AG04449 (cell line): ENCODE measurements at regions not wholly inside any gene's neighbourhood (a gene's known extent, or its start where the extent isn't known, plus 50 kb on each side); places are given as distances from the start of the nearest gene placed in this dataset.

Source experiments
- CTCF ChIA-PET: fragments of 350-600 bp; formaldehyde crosslinking; extraction: SDS; loops from one replicate; lab custom pipeline; 2021; ENCODE audit warnings: antibody characterized with exemption; lab: Yijun Ruan, JAX
- POLR2A ChIA-PET: fragments of 400-600, 350-600 bp; formaldehyde crosslinking; extraction: SDS; loops from one replicate; lab custom pipeline; 2020; ENCODE audit warnings: antibody characterized with exemption, inconsistent platforms; lab: Yijun Ruan, JAX
- DNase-seq: peaks from one replicate; pipeline ENCODE4 v3.0.0-alpha.2; 2010; ENCODE audit warnings: low read depth, low spot score
- H3K4me3 ChIP-seq: 2 replicates; pipeline ENCODE4 v1.5.1; 2011; ENCODE audit warnings: low read depth, mild to moderate bottlenecking, control low read depth, low read length
- TF ChIP-seq, protein P1 (sequence below): IDR thresholded peaks from one replicate; pipeline ENCODE4 v1.5.1; 2011; ENCODE audit warnings: mild to moderate bottlenecking, moderate library complexity, low read length, control low read depth, inconsistent platforms; ENCODE audit not compliant: insufficient read depth; ENCODE audit errors: missing control alignments

DNA sequence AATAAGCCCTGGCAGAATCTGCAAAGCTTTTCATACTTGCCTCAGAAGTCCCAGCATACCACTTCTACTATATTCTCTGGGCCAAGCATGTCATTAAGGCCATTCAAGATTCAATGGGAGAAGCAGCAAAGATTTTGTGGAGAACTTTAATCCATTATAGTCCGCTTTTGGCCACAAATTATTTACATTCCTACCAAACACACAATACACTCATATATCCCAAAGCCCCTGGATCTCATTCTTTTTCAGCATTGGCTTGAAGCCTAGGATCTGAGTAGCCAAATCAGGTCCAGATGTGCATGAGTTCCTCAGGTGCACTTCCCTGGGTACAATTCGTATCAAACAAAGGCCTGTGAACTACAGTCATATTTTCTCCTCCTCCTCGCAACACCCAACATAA is 203.4 kb downstream of the NDFIP2 start:
- TF ChIP-seq, protein P1, sequence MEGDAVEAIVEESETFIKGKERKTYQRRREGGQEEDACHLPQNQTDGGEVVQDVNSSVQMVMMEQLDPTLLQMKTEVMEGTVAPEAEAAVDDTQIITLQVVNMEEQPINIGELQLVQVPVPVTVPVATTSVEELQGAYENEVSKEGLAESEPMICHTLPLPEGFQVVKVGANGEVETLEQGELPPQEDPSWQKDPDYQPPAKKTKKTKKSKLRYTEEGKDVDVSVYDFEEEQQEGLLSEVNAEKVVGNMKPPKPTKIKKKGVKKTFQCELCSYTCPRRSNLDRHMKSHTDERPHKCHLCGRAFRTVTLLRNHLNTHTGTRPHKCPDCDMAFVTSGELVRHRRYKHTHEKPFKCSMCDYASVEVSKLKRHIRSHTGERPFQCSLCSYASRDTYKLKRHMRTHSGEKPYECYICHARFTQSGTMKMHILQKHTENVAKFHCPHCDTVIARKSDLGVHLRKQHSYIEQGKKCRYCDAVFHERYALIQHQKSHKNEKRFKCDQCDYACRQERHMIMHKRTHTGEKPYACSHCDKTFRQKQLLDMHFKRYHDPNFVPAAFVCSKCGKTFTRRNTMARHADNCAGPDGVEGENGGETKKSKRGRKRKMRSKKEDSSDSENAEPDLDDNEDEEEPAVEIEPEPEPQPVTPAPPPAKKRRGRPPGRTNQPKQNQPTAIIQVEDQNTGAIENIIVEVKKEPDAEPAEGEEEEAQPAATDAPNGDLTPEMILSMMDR, result no peak
- CTCF ChIA-PET, result no interaction called here
- POLR2A ChIA-PET, result no interaction called here

DNA sequence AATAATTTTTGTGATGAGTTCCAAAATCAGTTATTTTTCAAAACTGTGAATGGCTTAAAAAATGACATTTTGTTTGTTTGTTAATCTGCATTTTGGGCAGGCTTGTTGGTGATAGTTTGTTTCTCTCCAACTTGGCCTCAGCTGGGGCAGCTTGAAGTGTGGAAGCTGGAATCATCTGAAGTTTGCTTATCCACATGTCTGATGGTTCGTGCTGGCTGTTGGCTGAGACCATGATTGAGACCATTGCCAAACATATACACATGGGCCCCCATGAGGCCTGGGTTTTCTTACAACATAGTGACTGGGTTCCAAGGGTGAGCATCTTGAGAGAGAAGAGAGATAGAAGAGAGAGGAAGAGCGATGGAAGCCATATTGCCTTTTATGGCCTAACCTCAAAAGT is 201.2 kb downstream of the NDFIP2 start:
- ChIA-PET POLR2A (no interaction called here), CTCF (interaction anchor here (4.3 kb wide), 1 partner anchor 660 kb away, joined by 27 read pairs; the partner anchor contains the start of gene SPRY2)
- DNase-seq, result no peak
- TF ChIP-seq, protein P1, result no peak
- no peak overlapping the region for H3K4me3 ChIP-seq

More for the DNA sequence above, 203.4 kb downstream of the NDFIP2 start:
- DNase-seq, result no peak
- no peak overlapping the region for H3K4me3 ChIP-seq

DNA sequence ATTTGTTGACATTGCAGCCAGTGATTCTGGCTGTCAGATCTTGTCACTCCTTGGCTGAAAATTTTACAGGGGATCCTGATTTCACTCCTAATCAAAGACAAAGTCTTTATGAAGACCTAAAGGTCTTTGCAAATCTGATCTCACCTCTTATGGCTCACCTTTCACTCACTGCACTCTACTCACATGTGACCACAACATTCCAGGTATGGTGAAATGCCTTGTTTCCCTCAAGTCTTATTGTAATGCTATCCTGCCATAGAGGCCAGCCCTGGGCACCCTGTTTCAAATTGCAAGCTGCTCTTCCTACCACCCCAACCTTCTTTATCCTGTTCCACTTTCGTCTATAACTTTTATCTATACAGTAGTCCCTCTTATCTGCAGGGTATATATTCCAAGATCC is 200.1 kb downstream of the NDFIP2 start:
- ChIA-PET CTCF (interaction anchor here (3.2 to 4.3 kb wide), 2 partner anchors 661 to 681 kb away, joined by 26 to 27 read pairs; partner anchors contain the start of gene SPRY2), POLR2A (no interaction called here)
- DNase-seq, result no peak
- H3K4me3 ChIP-seq, result no peak overlapping the region
- TF ChIP-seq, protein P1, result no peak

DNA sequence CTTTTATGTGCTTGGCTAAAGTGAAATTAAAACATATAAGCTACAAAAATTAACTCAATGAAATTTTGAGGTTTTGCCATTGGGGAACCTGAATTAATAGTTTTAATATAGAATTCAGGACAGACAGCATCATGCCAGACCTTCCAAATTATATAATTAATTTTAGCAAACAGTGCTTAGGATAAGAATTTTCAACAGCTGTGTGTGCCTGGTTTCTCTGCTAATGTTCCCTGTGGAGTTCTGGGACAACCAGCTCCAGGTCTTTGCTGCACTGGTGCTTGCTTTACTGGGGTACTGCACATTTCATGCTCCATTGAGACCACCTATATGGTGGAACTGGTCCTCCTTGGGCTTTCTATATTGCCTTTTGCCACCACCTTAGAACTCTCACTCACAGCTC is 199.5 kb downstream of the NDFIP2 start:
- ChIA-PET CTCF (interaction anchor here (1.0 to 4.3 kb wide), 10 partner anchors 9 to 1338 kb away, joined by 3 to 31 read pairs (median 12); partner anchors contain the start of gene SPRY2), POLR2A (interaction anchor here (0.6 kb wide), 1 partner anchor 63 kb away, joined by 4 read pairs; no protein-coding TSS in a partner anchor)
- H3K4me3 ChIP-seq, result no peak overlapping the region
- TF ChIP-seq, protein P1, result no peak
- DNase-seq, result no peak

DNA sequence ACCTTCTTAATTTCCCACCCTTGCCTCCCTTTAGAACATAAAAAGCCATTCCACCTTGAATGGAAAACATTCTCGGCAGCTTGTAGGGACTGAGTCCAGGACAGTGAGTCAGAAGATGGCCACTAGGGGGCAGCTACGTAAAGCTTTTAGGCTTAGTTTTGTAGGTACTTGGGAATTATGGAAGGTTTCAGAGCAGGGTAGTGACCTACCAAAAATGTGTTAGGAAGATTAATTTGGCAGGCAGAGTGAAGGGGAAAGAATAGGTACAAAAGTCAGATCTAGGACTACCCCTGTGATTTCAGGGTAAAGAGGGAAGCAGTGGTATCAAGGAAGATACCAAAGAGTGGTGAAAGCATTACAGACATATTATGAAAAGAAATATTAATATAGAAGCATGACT is 198.4 kb downstream of the NDFIP2 start:
- ChIA-PET CTCF (interaction anchor here (0.6 to 4.3 kb wide), 24 partner anchors 10 to 1339 kb away, joined by 3 to 31 read pairs (median 4); partner anchors contain the start of gene SPRY2), POLR2A (interaction anchor here (0.8 kb wide), 1 partner anchor 662 kb away, joined by 4 read pairs; the partner anchor contains the start of gene SPRY2)
- no peak for DNase-seq
- TF ChIP-seq, protein P1, result peak; percentile 67
- no peak overlapping the region for H3K4me3 ChIP-seq

DNA sequence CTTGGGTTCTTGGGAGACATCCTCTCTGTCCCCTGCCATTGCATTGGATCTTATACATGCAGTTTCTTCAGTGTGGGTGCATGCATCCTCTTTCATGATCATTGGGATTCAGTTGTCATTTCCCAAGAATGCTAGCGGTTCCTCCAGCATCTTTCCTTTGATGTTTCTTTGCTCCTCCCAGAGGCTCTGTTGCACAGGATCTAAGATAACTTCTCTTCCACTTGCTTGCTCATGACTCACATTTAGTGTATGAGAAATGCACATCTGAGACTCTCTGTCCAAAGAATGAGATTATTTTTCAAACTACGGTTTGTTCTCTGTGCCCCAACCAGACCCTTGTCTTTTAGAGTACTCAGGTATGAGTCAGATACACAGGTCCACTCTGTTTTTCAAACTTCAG is 197.1 kb downstream of the NDFIP2 start:
- TF ChIP-seq, protein P1, result no peak
- ChIA-PET POLR2A (no interaction called here), CTCF (interaction anchor here (1.1 to 4.3 kb wide), 15 partner anchors 9 to 692 kb away, joined by 3 to 31 read pairs (median 5); partner anchors contain the start of gene SPRY2)
- DNase-seq, result no peak
- no peak overlapping the region for H3K4me3 ChIP-seq
